ENCODE measurements at regions not wholly inside any gene's neighbourhood (a gene's known extent, or its start where the extent isn't known, plus 50 kb on each side); places are given as distances from the start of the nearest gene placed in this dataset.

DNA sequence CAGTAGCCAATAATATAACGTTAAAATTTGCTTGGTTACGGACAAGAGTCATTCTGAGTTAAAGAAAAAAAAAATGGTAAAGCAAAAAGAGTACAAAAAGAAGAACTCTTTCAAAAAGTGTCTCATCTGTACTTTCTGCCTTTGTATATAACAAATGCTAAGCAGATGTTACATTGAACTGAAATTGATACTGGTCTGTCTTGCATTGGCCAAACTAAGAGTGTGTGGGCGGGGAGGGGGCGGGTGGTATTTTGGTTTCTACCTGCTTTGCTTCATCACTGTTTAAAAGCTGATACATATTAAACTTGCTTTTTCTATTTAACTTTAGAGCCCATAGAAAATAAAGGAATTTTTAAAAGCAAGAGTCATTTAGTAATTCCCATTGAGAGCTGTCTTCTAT lies 215.0 kb upstream of the THBS1 start:
- DNase-seq = no peak

GRCh38 chr15:39367596-39367995 lies 213.3 kb upstream of the THBS1 start:
- no peak for DNase-seq

GRCh38 chr15:39369768-39370167 lies 211.1 kb upstream of the THBS1 start:
- no peak for DNase-seq

- no peak for DNase-seq
These were observed 204.4 kb upstream of the THBS1 start for GRCh38 chr15:39376371-39376909.

DNA sequence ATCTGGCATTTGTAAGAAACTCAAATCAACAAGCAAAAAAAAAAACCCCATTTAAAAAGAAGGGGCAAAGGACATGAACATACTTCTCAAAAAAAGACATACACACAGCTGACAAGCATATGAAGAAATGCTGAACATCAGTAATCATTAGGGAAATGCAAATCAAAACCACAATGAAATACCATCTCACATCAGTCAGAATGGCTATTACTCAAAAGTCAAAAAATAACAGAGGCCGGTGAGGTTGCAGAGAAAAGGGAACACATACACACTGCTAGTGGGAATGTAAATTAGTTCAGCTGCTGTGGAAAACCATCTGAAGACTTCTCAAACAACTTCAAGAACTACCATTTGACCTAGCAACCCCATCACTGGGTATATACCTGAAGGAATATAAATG lies 199.4 kb upstream of the THBS1 start:
- DNase-seq = no peak

GRCh38 chr15:39388118-39388517 lies 192.8 kb upstream of the THBS1 start:
- DNase-seq = no peak

DNA sequence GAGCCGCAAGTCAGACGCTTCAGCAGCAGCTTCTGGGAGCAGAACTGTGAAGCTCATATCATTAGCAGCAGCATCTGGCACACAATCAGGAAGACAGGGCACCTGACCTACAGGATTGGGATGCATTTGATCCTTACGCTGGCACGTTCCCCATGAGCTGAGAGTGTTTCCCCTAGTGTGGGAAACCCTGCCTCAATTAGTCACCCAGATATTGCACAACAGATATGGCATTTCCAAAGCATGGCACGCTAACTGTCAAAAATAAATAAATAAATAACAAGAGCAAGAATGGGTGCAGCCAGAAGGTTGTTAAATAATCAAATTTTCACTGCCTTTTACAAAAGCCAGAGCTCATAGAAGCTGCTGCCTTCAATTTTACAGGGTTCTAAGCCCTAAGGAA lies 189.6 kb upstream of the THBS1 start:
- no peak for DNase-seq

DNA sequence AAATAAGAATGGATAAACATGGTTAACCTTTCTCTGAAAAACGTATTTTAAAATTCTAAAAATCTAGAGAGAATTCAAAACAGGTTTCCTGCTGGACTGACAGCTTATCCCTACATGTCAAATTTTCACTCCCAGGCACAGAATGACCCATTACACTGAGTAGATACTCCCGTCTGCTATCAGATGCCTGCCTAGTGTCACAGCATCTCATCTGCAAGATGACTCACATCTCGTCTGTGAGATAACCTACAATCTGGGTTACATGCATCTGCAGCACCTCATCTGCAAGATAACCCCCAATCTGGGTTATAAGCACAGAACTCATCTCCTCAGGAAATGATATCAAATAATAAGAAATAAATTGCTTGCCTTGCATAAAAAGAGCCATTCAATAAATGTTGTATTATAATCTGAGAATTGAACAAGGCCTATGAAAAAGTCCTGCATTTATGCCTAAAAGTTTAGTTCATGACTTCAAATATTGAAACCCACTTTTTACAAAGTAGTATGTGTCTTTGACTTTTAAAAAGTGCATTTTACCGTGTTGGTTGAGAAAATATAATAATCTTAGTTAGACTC lies 188.3 kb upstream of the THBS1 start:
- no peak for DNase-seq

GRCh38 chr15:39393575-39394335 lies 187.1 kb upstream of the THBS1 start:
- no peak for DNase-seq

DNA sequence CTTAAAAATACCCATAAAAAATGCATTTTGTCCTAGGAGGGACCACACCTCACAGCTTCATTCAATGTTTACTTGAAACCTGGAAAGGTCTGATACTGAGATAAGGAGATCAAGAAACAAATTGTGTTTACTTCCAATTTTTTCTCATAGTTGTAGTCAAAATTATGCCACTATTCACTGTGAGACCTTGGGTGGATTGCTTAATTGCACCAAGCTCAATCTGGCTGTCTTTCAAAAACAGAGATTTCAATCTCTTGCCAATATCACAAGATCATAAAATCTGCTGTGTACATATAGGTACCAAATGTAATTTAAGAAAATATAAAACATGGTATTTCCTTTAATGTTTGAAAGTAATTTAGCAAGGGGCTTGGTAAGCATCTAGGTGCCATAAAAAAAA lies 186.4 kb upstream of the THBS1 start:
- no peak for DNase-seq

DNA sequence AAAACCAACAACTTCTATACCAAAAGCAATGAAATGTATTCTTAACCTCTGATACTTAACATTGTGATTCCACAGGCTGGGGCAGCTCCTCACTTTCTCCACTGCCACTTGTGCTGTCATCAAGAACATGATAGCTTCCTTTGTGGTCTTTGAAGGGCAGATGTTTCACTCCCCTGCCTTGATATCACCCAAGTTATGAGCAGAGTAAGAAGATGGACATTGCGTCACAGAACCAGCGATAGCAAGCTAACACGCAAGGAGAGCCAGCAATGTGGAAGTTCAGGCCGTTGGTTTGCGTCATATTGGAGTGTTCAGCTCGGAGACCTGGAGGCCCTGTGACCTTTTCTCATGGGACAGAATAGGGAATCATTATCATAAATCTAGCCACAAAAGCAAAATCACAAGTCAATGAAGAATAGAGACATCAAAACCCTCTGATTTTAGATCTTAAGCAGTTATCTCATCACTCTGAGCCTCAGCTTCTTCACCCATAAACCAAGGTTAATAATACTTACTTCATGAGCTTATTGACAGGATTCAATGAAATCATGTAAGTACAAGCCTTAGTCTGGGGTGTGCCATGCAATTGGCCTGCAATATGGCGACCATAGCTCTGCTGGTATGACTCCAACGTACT lies 183.8 kb upstream of the THBS1 start:
- DNase-seq = no peak

DNA sequence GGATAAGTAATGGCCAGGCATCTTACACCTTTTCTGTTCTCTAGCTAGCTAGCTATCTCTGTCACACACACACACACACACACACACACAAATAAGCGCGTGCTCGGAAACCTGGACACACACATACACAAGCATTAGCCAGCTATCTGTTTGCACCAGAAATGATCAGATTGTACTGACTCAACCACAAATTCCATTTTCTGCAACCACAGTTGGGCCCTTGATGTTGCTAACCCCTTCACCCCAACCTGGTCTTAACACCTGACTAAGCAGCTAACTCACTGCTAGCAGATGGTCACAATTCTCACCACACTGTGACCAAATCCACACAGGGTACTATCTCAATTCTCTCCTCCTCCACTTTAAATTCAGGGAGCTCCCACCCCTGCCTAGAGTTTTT lies 183.0 kb upstream of the THBS1 start:
- no peak for DNase-seq

DNA sequence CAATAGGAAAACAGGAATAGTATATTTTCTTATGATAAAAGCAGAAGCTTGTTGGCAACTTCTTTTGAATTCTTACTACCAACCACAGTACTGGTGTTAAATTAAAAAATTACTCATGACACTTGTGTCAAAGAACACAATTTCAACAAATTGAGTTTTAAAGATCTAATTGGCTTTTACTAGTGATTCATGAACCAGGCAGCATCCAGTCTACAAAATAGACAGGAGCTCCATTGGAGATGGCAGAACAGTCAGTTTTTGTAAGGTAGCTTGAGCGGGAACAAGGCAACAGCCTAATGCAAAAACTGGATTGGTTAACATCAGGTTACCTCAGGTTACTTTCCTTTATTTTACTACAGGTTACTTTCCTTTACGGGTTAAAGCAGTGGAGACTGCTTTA lies 181.3 kb upstream of the THBS1 start:
- no peak for DNase-seq

GRCh38 chr15:39400002-39400401 lies 180.9 kb upstream of the THBS1 start:
- no peak for DNase-seq

- no peak for DNase-seq
These were observed 179.9 kb upstream of the THBS1 start for GRCh38 chr15:39400821-39401550.

GRCh38 chr15:39403640-39404117 lies 177.2 kb upstream of the THBS1 start:
- DNase-seq = peak; percentile 70

DNA sequence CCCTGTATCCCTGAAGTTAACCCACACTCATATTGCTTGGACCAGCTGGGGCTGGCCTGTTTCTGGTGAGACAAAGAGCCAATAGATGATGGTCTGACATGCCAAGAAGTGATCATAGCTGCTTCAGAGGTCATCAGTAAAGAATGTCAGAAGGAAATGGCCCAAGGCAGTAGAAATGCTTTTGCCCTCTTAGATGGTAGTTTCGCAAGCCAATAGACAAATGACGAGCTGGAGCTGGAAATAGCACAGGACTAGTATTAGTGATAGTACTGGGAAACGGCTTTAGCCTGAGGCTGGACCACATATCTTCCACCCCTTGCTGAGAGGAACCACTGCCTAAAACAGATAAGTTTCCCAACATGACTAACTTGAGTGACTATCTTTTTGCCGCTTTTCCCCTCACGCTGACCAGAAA lies 176.1 kb upstream of the THBS1 start:
- DNase-seq = no peak

- no peak for DNase-seq
These were observed 174.4 kb upstream of the THBS1 start for GRCh38 chr15:39406485-39406884.

GRCh38 chr15:39407116-39407515 lies 173.8 kb upstream of the THBS1 start:
- no peak for DNase-seq

DNA sequence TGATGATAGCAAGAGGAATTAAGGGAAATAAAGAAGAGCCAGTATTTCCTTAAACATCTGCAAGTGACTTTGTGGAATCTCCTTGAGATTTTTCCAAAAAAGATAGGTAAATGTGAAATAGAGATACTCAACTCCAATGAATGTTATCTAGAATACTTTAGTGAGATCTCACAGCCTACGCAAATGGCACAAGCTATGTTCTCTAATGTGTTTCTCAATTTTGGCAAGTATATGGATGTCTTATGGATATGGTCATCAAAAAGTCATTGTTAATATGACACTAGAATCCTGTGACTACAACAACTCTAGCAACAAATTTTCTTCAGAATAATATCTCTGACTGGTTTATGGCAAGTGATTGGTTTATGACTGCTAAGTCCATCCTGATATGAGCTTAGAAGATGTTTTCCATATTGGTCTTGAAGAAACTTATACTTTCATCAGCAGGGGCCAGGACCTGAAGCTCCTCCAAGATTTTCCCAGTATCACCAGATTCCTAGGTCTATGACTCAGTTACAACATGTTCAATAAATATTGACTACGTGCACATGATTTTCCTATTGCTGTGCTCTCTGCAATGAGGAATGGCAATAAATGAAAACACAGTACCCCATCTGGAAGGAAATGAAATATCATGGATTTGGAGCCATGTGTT lies 170.9 kb upstream of the THBS1 start:
- no peak for DNase-seq

DNA sequence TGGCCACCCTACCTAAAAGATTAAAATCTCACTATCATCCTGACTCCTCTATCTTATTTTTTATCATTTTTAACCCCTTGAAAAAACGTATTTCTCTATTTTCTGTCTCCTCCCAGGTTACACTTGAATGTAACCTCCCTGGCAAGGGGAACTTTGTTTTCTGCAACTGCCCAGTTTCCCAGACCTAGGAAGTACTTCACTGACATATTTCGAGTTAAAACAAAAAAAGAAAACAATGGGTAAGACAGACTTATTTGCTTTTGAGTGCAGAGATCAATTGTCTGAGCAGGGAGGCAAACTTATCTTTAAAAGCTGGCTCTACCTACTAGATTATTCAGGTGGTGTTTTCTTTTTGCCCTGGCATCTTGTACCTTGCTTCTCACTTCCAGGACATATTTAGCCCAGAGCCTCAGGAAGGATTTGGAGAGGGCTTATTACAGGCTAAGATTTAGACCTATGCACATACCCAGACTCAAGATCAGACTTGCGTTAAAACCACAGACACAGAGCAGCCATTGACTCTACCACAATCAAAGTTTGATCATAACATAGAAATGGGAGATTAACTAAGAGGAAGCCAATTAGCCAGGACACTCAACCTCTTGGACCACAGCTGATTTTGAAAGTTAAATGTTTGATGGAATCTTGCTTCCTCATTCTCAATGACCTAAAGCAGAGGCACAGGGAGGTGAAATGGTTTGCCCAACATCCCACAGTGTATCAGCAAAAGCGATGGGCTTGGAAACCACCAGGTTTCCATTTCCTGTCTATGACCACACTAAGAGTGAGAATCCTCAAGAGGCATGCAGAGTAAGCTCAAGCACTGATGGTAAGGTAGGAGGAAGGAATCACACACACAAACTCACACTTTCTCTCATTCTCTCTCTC lies 169.5 kb upstream of the THBS1 start:
- DNase-seq = no peak

GRCh38 chr15:39413558-39413957 lies 167.3 kb upstream of the THBS1 start:
- DNase-seq = no peak
